Kidney epithelial cell (primary cell): ENCODE measurements at regions not wholly inside any gene's neighbourhood (a gene's known extent, or its start where the extent isn't known, plus 50 kb on each side); places are given as distances from the start of the nearest gene placed in this dataset.

Source experiments
- DNase-seq: peaks from one replicate; pipeline ENCODE4 v3.0.0-alpha.2; 2010; ENCODE audit warnings: low read depth
- H3K27me3 ChIP-seq: 2 replicates; pipeline ENCODE4 v1.6.0; 2011; ENCODE audit warnings: low read length; ENCODE audit not compliant: control insufficient read depth, insufficient read depth
- H3K36me3 ChIP-seq: 2 replicates; pipeline ENCODE4 v1.5.1; 2011; ENCODE audit warnings: low read length; ENCODE audit not compliant: control insufficient read depth, insufficient read depth
- H3K4me3 ChIP-seq: 2 replicates; pipeline ENCODE4 v1.5.1; 2011; ENCODE audit warnings: low read depth, mild to moderate bottlenecking, control low read depth, low read length
- CTCF ChIP-seq: IDR thresholded peaks from 2 replicates; pipeline ENCODE4 v1.5.1; 2011; ENCODE audit warnings: mild to moderate bottlenecking, moderate library complexity, low read length, control low read depth, inconsistent platforms; ENCODE audit not compliant: insufficient read depth, poor library complexity, severe bottlenecking

- H3K36me3 ChIP-seq = no peaks in the 10 kb centered on the region
- no peaks in the 10 kb centered on the region for H3K27me3 ChIP-seq
- H3K4me3 ChIP-seq = no peak overlapping the region
- no peak for DNase-seq
- no peak for TF ChIP-seq CTCF
Measured at GRCh38 chrX:43479850-43480249, 176.2 kb upstream of the MAOA start.

- DNase-seq = no peak
- no peaks in the 10 kb centered on the region for H3K27me3 ChIP-seq
- H3K36me3 ChIP-seq = no peaks in the 10 kb centered on the region
- TF ChIP-seq CTCF = no peak
- no peak overlapping the region for H3K4me3 ChIP-seq
Measured at GRCh38 chrX:43481576-43481975, 174.5 kb upstream of the MAOA start.

- TF ChIP-seq CTCF = no peak
- DNase-seq = no peak
Measured at GRCh38 chrX:43493756-43494155, 162.3 kb upstream of the MAOA start.

GRCh38 chrX:43500246-43500645 is 155.9 kb upstream of the MAOA start:
- H3K27me3 ChIP-seq = no peaks in the 10 kb centered on the region
- no peak for DNase-seq
- H3K36me3 ChIP-seq = no peaks in the 10 kb centered on the region

More at GRCh38 chrX:43493756-43494155, 162.3 kb upstream of the MAOA start:
- no peaks in the 10 kb centered on the region for H3K36me3 ChIP-seq
- H3K4me3 ChIP-seq = no peak overlapping the region
- H3K27me3 ChIP-seq = no peaks in the 10 kb centered on the region

GRCh38 chrX:43500996-43501694 is 155.0 kb upstream of the MAOA start:
- no peak for DNase-seq
- no peak for TF ChIP-seq CTCF
- Histone ChIP-seq H3K4me3 (no peak overlapping the region), H3K27me3 (no peaks in the 10 kb centered on the region), H3K36me3 (no peaks in the 10 kb centered on the region)

More at GRCh38 chrX:43500246-43500645, 155.9 kb upstream of the MAOA start:
- no peak overlapping the region for H3K4me3 ChIP-seq
- no peak for TF ChIP-seq CTCF

- no peak overlapping the region for H3K4me3 ChIP-seq
- DNase-seq = peak; percentile 2
- TF ChIP-seq CTCF = no peak
Measured at GRCh38 chrX:43504394-43504793, 151.7 kb upstream of the MAOA start.

More at GRCh38 chrX:43504394-43504793, 151.7 kb upstream of the MAOA start:
- H3K36me3 ChIP-seq = no peaks in the 10 kb centered on the region
- no peaks in the 10 kb centered on the region for H3K27me3 ChIP-seq
